Inferior parietal cortex (tissue), 1 donor: ENCODE measurements at regions not wholly inside any gene's neighbourhood (a gene's known extent, or its start where the extent isn't known, plus 50 kb on each side); places are given as distances from the start of the nearest gene placed in this dataset.
"Not testable (repeated sequence)": the region's sequence is repeated elsewhere in the genome, so short reads cannot be mapped to it uniquely, and the experiment has no call there.

ENCODE experiments used
- DNase-seq: peaks from one replicate; pipeline ENCODE4 v3.0.0-alpha.2; 2016; ENCODE audit errors: extremely low spot score

- no peak for DNase-seq
Observed at GRCh38 chr6:51303338-51303737, 484.7 kb downstream of the TFAP2B start.

DNA sequence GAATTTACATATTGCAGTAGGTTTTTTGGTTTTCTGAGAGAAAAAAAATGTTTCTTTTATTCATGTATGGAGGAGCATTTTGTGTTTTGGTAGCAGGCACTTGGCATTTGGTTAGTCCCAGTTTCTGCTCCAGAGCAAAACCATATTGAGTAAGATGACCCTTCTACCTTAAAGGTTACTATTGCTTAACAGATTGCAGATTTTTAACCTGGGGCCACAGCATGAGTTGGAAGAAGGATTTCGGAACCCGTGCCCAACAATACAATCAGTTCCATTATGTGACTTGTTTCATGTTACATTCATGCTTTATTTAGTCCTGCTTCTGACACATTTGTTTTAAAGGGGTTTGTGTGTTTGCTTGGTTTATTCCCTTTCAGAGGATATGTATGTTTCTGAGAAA is 496.3 kb downstream of the TFAP2B start:
- no peak for DNase-seq

GRCh38 chr6:51318674-51319073 is 500.0 kb downstream of the TFAP2B start:
- DNase-seq = no peak

DNA sequence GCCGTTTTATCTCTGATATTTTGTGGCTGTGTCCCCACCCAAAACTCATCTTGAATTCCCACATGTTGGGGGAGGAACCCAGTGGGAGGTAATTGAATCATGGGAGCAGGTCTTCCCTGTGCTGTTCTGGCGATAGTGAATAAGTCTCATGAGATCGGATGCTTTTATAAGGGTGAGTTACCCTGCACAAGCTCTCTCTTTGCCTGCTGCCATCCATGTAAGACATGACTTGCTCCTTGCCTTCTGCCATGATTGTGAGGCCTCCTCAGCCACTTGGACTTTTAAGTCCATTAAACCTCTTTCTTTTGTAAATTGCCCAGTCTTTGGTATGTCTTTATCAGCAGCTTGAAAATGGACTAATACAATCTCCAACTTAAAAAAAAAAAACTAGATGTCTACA is 502.8 kb downstream of the TFAP2B start:
- DNase-seq = not testable (repeated sequence)

DNA sequence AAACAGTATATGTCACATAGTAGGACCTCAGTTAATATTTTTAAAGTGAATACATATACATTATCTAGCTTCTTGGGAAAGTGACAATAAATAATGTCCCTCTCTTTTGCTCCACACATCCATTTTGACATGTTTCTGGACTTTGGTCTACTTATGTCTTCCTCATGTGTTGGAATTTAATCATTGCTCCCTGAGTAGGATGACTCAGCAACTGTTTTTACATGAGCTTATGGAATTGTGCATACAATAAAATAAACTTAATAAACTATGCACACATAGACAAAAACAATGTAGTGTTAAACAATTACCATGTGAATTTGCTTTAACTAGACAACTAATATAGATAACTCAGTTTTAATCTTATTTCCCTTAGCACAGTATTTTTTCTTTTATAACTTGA is 503.8 kb downstream of the TFAP2B start:
- no peak for DNase-seq

DNA sequence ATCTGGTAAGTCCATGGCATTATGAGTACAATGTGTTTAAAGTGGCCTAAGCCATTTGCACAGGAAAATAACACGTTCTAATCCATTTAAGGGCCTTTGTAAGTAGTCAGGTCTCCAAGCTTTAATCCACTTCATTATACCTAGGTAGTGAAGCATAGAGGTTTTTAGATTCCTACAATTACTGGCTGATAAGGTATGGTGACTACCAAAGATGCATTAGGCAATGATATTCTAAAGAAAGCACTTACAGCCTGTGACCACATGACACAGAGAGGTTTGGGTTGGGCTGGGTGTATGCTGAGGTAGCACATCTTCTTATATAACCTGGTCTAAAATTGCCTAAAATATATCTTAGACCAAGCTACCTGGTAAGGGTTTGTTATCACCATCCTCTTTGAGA is 504.4 kb downstream of the TFAP2B start:
- no peak for DNase-seq

- no peak for DNase-seq
Observed at GRCh38 chr6:51330971-51331370, 512.3 kb downstream of the TFAP2B start.

DNA sequence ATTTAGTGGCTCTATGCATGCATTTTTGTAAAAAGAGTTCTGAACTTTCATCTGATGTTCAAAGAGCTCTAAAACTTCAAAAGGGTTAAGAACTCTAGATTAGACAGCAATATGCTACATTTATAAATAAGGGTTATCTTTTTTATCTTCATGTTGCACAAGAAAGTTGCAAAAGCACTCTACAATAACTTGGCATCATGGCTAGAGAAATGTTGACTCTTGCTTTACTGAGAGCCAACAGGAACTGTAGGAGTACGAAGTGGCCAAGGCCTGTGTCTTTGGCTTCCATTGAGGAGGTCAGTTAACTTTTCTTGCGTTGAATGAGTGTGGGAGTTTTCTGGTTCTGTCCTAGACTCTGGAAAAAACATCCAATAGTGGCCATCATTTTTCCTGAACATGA is 516.9 kb downstream of the TFAP2B start:
- no peak for DNase-seq

- DNase-seq = no peak
Observed at GRCh38 chr6:51336185-51336584, 517.5 kb downstream of the TFAP2B start.

GRCh38 chr6:51337277-51337676 is 518.6 kb downstream of the TFAP2B start:
- no peak for DNase-seq

DNA sequence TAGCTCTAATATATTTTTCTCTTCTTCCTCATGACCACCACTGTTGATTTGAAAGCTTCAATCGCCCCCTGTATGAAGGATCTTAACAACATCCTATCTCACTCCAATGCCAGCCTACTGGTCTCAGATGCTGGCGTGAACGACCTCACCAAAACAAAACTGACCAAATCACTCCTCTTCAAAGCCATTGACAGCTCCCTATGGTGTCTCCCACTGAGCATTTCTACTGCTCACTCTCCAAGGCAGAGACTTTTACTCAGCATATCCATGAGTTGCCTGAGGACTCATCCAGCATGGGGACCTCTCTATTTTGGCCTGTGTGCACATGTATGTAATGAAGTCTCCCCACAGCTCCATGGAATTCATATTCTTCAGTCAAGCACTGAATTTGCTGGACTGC is 520.4 kb downstream of the TFAP2B start:
- DNase-seq = no peak

GRCh38 chr6:51339728-51340127 is 521.1 kb downstream of the TFAP2B start:
- DNase-seq = no peak

DNA sequence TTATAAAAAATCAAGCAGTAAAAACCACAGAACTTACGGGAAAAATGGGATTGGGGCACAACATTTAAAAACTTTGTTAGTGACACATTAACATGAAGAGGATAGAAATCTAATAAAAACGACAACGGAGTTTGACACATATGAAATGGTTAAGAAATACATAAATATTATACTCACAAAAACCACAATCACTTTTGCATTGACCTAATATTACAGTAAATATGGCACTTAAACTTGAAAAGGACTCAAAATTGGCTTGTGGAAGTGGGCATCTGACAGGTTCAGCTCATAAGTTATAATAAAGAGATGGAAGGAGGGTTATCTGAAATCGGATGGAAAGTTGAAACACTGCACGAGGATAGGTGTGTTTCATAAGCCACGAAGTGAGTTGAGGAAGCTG is 523.7 kb downstream of the TFAP2B start:
- DNase-seq = no peak

- DNase-seq = peak; percentile 18
Observed at GRCh38 chr6:51349857-51350256, 531.2 kb downstream of the TFAP2B start.

- peak; percentile 13 for DNase-seq
Observed at GRCh38 chr6:51350308-51350904, 531.7 kb downstream of the TFAP2B start.

- DNase-seq = no peak
Observed at GRCh38 chr6:51352506-51353029, 533.9 kb downstream of the TFAP2B start.

- no peak for DNase-seq
Observed at GRCh38 chr6:51360287-51360686, 541.6 kb downstream of the TFAP2B start.

DNA sequence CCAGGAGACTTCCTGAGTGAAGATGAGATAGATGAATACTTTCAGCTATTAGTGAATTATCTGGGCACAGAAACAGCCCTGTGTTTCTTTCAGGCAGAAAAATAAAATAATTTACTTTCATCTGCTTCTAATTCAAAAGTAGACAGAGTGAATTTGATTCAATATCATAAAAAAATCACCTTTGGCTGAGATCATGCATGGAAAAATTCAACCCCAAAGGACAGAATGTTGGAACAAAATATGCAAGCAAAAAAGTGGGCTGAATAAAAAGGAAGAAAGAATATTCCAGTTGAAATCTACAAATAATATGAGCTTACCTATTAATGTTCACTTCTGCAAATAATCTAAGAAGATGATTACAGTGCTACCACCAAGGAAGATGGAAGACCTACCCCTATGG is 546.9 kb downstream of the TFAP2B start:
- no peak for DNase-seq

DNA sequence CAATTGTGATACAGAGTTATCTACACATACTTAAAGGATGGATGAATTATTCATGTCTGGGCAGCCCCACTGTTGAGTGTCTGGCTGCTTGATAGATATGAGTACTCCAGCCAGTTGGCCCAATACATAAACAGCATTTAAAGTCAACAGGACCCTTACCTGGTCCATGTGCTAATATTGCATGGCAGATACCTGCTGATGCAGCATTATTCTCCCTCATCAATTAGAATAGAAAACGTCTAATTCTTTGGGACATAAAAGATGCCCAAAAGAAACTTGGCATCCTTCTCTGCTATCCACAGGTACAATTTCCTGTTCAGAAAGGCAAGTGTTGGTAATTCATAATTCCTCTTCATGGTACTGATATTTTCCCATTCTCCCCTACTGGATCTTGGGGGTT is 550.8 kb downstream of the TFAP2B start:
- DNase-seq = no peak

GRCh38 chr6:51382847-51383246 is 564.2 kb downstream of the TFAP2B start:
- no peak for DNase-seq

DNA sequence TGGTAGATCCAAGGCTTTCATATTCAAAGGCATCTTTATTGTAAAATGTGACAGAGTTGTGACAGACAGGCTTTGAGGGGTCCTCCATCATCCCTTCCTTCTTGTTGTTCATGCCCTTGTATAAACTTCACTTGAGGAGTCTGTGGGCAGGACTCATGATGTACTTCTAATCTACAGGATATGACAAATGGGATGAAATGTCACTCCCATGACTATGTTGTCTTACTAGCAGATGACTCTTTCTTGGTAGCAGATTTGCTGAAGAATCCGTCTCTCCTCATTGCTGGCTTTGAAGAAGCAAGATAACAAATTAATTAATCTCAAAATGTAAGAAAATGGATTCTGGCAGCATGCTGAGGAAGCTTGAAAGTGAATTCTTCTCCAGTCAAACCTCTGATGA is 566.1 kb downstream of the TFAP2B start:
- no peak for DNase-seq

- no peak for DNase-seq
Observed at GRCh38 chr6:51386347-51386836, 567.7 kb downstream of the TFAP2B start.

- DNase-seq = no peak
Observed at GRCh38 chr6:51387907-51388306, 569.2 kb downstream of the TFAP2B start.

- no peak for DNase-seq
Observed at GRCh38 chr6:51394061-51394460, 575.4 kb downstream of the TFAP2B start.
